Right lobe of liver (tissue), 4 donors: ENCODE measurements at regions not wholly inside any gene's neighbourhood (a gene's known extent, or its start where the extent isn't known, plus 50 kb on each side); places are given as distances from the start of the nearest gene placed in this dataset.

Source experiments
- POLR2A ChIP-seq: fragments of 450-650 bp; IDR thresholded peaks from one replicate; pipeline ENCODE4 v1.6.1; 2017; ENCODE audit warnings: antibody characterized with exemption, mild to moderate bottlenecking
- TF ChIP-seq, protein P1 (sequence below), 4 donors: fragments of 200-600 bp in 3 of 4; fragments of 450-650 bp in 1 of 4; IDR thresholded peaks; one replicate each; pipeline versions ENCODE4 v1.5.1 to v1.8.0; 2016 to 2022; ENCODE audit warnings: antibody characterized with exemption in 4 of 4, mild to moderate bottlenecking in 2 of 4
- donor health status: DM: no; HTN: no; CAD: no.
- donor health status: DM: no; HTN: no; CAD: no.
- donor health status: DM: no; HTN: yes; CAD: no.

DNA sequence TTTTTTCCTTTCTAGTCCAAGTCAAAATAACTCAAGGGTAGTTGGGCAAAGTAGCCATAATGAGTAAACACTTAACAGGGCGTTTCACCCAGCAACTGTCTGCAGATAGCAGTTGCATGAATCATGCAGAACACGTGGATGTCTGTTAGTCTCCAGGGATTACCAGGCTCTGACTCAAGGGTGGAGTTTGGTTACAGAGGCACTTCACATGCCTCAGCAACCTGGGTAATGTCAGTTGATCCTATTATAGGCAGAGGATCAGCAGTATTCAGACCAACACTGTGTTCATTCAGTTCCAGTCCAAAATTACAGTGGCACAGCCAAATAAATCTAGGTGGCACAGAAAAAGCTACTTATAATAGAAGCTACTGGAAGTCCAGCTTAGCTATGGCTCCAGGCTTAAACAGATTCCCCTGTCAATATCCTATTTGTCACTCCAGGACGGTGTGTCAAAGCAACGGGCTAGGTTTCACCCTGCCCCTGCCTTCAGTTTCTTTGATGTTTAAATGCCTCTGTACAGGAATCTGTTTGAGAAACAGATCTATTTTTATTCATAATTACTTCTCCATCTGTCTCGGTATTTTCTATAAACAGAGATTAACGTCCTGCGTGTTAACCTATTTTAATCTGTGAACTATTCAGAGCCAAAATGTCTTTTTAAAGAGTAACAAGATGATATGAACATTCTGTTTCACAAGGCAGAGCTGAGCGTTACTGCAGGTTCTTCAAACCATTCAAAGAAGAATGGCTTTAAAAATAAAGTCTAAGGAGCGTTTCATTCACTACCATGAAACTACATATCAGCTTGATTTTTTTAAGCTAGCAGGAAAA is 162.6 kb upstream of the AKR1E2 start:
- TF ChIP-seq, protein P1, sequence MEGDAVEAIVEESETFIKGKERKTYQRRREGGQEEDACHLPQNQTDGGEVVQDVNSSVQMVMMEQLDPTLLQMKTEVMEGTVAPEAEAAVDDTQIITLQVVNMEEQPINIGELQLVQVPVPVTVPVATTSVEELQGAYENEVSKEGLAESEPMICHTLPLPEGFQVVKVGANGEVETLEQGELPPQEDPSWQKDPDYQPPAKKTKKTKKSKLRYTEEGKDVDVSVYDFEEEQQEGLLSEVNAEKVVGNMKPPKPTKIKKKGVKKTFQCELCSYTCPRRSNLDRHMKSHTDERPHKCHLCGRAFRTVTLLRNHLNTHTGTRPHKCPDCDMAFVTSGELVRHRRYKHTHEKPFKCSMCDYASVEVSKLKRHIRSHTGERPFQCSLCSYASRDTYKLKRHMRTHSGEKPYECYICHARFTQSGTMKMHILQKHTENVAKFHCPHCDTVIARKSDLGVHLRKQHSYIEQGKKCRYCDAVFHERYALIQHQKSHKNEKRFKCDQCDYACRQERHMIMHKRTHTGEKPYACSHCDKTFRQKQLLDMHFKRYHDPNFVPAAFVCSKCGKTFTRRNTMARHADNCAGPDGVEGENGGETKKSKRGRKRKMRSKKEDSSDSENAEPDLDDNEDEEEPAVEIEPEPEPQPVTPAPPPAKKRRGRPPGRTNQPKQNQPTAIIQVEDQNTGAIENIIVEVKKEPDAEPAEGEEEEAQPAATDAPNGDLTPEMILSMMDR (IDR thresholded peaks at IDR 0.05): no peak
- peak; percentile 60 for TF ChIP-seq POLR2A
